ENCODE measurements at regions not wholly inside any gene's neighbourhood (a gene's known extent, or its start where the extent isn't known, plus 50 kb on each side); places are given as distances from the start of the nearest gene placed in this dataset.

- Histone ChIP-seq H3K36me3 (ENCODE audit: insufficient read depth, low read length) (no peaks in the 10 kb centered on the region), H3K79me2 (ENCODE audit: control insufficient read depth, insufficient read depth, low read length, unreplicated experiment) (no peaks in the 10 kb centered on the region), H3K4me3 (ENCODE audit: low read depth, low read length) (no peak overlapping the region), H3K27me3 (ENCODE audit: insufficient read depth, low read length) (peaks cover 14% of the 10 kb centered on the region; the same call in 1 of the 2 replicates), H3K27ac (ENCODE audit: low read depth, low read length) (no peak overlapping the region), H2AFZ (ENCODE audit: low read length, unreplicated experiment) (no peak overlapping the region), H3K4me1 (ENCODE audit: control insufficient read depth, insufficient read depth, low read length, unreplicated experiment) (no peaks in the 10 kb centered on the region)
Measured at GRCh38 chr13:97161582-97162231, 60.4 kb upstream of the MBNL2 start.

GRCh38 chr13:97165502-97166425 lies 56.4 kb upstream of the MBNL2 start:
- Histone ChIP-seq H3K36me3 (ENCODE audit: insufficient read depth, low read length) (no peaks in the 10 kb centered on the region), H3K27me3 (ENCODE audit: insufficient read depth, low read length) (peaks cover 17% of the 10 kb centered on the region; the same call in 1 of the 2 replicates), H3K27ac (ENCODE audit: low read depth, low read length) (no peak overlapping the region), H2AFZ (ENCODE audit: low read length, unreplicated experiment) (no peak overlapping the region), H3K4me1 (ENCODE audit: control insufficient read depth, insufficient read depth, low read length, unreplicated experiment) (no peaks in the 10 kb centered on the region), H3K79me2 (ENCODE audit: control insufficient read depth, insufficient read depth, low read length, unreplicated experiment) (no peaks in the 10 kb centered on the region), H3K4me3 (ENCODE audit: low read depth, low read length) (no peak overlapping the region)

- peaks cover 42% of the 10 kb centered on the region for H3K27me3 ChIP-seq (ENCODE audit: insufficient read depth, low read length)
- no peaks in the 10 kb centered on the region for H3K79me2 ChIP-seq (ENCODE audit: control insufficient read depth, insufficient read depth, low read length, unreplicated experiment)
- H3K27ac ChIP-seq (ENCODE audit: low read depth, low read length), result no peak overlapping the region
- no peaks in the 10 kb centered on the region for H3K4me1 ChIP-seq (ENCODE audit: control insufficient read depth, insufficient read depth, low read length, unreplicated experiment)
- no peaks in the 10 kb centered on the region for H3K36me3 ChIP-seq (ENCODE audit: insufficient read depth, low read length)
- H3K4me3 ChIP-seq (ENCODE audit: low read depth, low read length), result no peak overlapping the region
- no peak overlapping the region for H2AFZ ChIP-seq (ENCODE audit: low read length, unreplicated experiment)
Measured at GRCh38 chr13:97171136-97171535, 51.0 kb upstream of the MBNL2 start.
